Endothelial cell of umbilical vein (primary cell): ENCODE measurements at regions not wholly inside any gene's neighbourhood (a gene's known extent, or its start where the extent isn't known, plus 50 kb on each side); places are given as distances from the start of the nearest gene placed in this dataset.

Experiments
- BruUV-seq: library from RNA; stranded (reverse); fragments of 400-500 nt; replicated peaks from 2 replicates; lab custom pipeline; 2021; lab: Mats Ljungman, UMichigan
- CTCF ChIA-PET: fragments of 300-600, 350-600 bp; sonication (Branson Sonifier 250); formaldehyde crosslinking; loops from one replicate; lab custom pipeline; 2021; ENCODE audit warnings: antibody characterized with exemption, inconsistent platforms; lab: Charles Lee
- POLR2A ChIA-PET: fragments of 300-600, 350-600 bp; sonication (Branson Sonifier 250); formaldehyde crosslinking; loops from one replicate; lab custom pipeline; 2021; ENCODE audit warnings: antibody characterized with exemption, inconsistent platforms; lab: Charles Lee
- DNase-seq: peaks from one replicate; pipeline ENCODE4 v3.0.0-alpha.2; 2011; ENCODE audit warnings: low read depth, low spot score
- FAIRE-seq: peaks from 2 replicates; lab custom pipeline; 2011; peaks lifted over from hg19 to GRCh38; lab: Jason Lieb, UNC
- H2AFZ ChIP-seq: 2 replicates; pipeline ENCODE4 v1.6.0; 2012; ENCODE audit warnings: low read depth, low read length, control low read depth, inconsistent platforms
- H3K27ac ChIP-seq: 2 replicates; pipeline ENCODE4 v1.5.1; 2011; ENCODE audit warnings: low read depth, mild to moderate bottlenecking, control low read depth, low read length, moderate library complexity; ENCODE audit not compliant: insufficient read depth
- H3K27me3 ChIP-seq, 2 experiments: 2 replicates each; pipeline versions ENCODE4 v1.6.0 to v1.6.1; 2011; ENCODE audit warnings: low read length in 2 of 2, mixed read lengths in 1 of 2; ENCODE audit not compliant: control insufficient read depth in 2 of 2, insufficient read depth in 2 of 2
- H3K36me3 ChIP-seq, 2 experiments: 2 replicates in 1 of 2; 3 replicates in 1 of 2; pipeline ENCODE4 v1.5.1; 2011; ENCODE audit warnings: low read length in 2 of 2, mild to moderate bottlenecking in 1 of 2, moderate library complexity in 1 of 2; ENCODE audit not compliant: control insufficient read depth in 2 of 2, insufficient read depth in 2 of 2; ENCODE audit errors: extremely low read depth in 1 of 2
- H3K4me1 ChIP-seq: 3 replicates; pipeline ENCODE4 v1.5.1; 2011; ENCODE audit warnings: mild to moderate bottlenecking, low read length; ENCODE audit not compliant: control insufficient read depth, insufficient read depth; ENCODE audit errors: extremely low read depth
- H3K4me2 ChIP-seq: 2 replicates; pipeline ENCODE4 v1.6.1; 2011; ENCODE audit warnings: low read length, control low read depth, mixed read lengths; ENCODE audit not compliant: insufficient read depth
- H3K4me3 ChIP-seq, 3 experiments: fragments of 200-600 bp in 1 of 3; sonication (generic), shearing (Covaris generic) in 1 of 3; replicated peaks in 1 of 3; 2 replicates each; pipeline ENCODE4 v1.5.1; 2011 to 2016; ENCODE audit warnings: control low read depth in 3 of 3, low read length in 3 of 3, mild to moderate bottlenecking in 2 of 3, inconsistent platforms in 1 of 3, low read depth in 1 of 3, moderate library complexity in 1 of 3; ENCODE audit not compliant: insufficient read depth in 1 of 3
- H3K79me2 ChIP-seq: 2 replicates; pipeline ENCODE4 v1.6.0; 2012; ENCODE audit warnings: low read length, inconsistent platforms; ENCODE audit not compliant: control insufficient read depth, insufficient read depth
- H3K9ac ChIP-seq: replicated peaks from 2 replicates; pipeline ENCODE3; 2011; ENCODE audit warnings: low read length, control low read depth; ENCODE audit not compliant: insufficient read depth; ENCODE audit errors: extremely low read depth
- H3K9me1 ChIP-seq: replicated peaks from 3 replicates; pipeline ENCODE4 v1.6.0; 2011; ENCODE audit warnings: mild to moderate bottlenecking, low read length; ENCODE audit not compliant: control insufficient read depth, insufficient read depth; ENCODE audit errors: extremely low read depth
- H3K9me3 ChIP-seq: replicated peaks from 2 replicates; pipeline ENCODE4 v1.5.1; 2012; ENCODE audit warnings: low read length, inconsistent platforms; ENCODE audit not compliant: control insufficient read depth, insufficient read depth
- H4K20me1 ChIP-seq: replicated peaks from 2 replicates; pipeline ENCODE3; 2011; ENCODE audit warnings: mild to moderate bottlenecking, low read length; ENCODE audit not compliant: control insufficient read depth, insufficient read depth; ENCODE audit errors: extremely low read depth
- EZH2 ChIP-seq: IDR thresholded peaks from 2 replicates; pipeline ENCODE4 v1.6.1; 2012; ENCODE audit warnings: borderline replicate concordance, low read depth, mild to moderate bottlenecking, moderate library complexity, low read length, inconsistent platforms; ENCODE audit not compliant: severe bottlenecking
- FOS ChIP-seq: IDR thresholded peaks from 2 replicates; pipeline ENCODE4 v1.6.1; 2011; ENCODE audit warnings: mild to moderate bottlenecking, low read length, moderate library complexity, borderline replicate concordance; ENCODE audit not compliant: insufficient read depth
- GATA2 ChIP-seq: IDR thresholded peaks from 2 replicates; pipeline ENCODE4 v1.7.0; 2011; ENCODE audit warnings: low read depth, mild to moderate bottlenecking, moderate library complexity, mixed read lengths, low read length; ENCODE audit not compliant: insufficient read length, insufficient read depth
- JUN ChIP-seq: IDR thresholded peaks from 2 replicates; pipeline ENCODE4 v1.6.1; 2011; ENCODE audit warnings: borderline replicate concordance, low read depth; ENCODE audit not compliant: insufficient read length, insufficient read depth
- MYC ChIP-seq: IDR thresholded peaks from one replicate; pipeline ENCODE4 v1.6.1; 2011; ENCODE audit warnings: mild to moderate bottlenecking, low read depth, low read length
- POLR2A ChIP-seq: IDR thresholded peaks from 2 replicates; pipeline ENCODE4 v1.6.1; 2012; ENCODE audit warnings: low read depth, mild to moderate bottlenecking, control low read depth, low read length
- POLR2AphosphoS5 ChIP-seq: IDR thresholded peaks from 2 replicates; pipeline ENCODE4 v1.6.1; 2012; ENCODE audit warnings: low read depth, mild to moderate bottlenecking, control low read depth, low read length, moderate library complexity; ENCODE audit not compliant: insufficient read depth
- dilution Hi-C: fragments of 300-500 bp; cut with MboI; formaldehyde crosslinking; loops from one replicate; pipeline ENCODE4 v1.15.0; 2019; ENCODE audit warnings: low sequenced_read_pairs; ENCODE audit not compliant: extremely low pct_ligation_motif_present
- intact Hi-C: fragments of 100-400 bp; cut with micrococcal nuclease; formaldehyde crosslinking; loops from one replicate; pipeline ENCODE4 v1.10.0; 2022
- TF ChIP-seq, protein P1 (sequence below), 2 donors: IDR thresholded peaks; 1 replicate in 1 of 2; 2 replicates in 1 of 2; pipeline ENCODE4 v1.5.1; 2011; ENCODE audit warnings: low read length in 2 of 2, mild to moderate bottlenecking in 2 of 2, moderate library complexity in 2 of 2, control low read depth in 1 of 2, inconsistent platforms in 1 of 2, low read depth in 1 of 2; ENCODE audit not compliant: insufficient read depth in 1 of 2; ENCODE audit errors: extremely low read depth in 1 of 2
- TF ChIP-seq, protein P2 (sequence below): IDR thresholded peaks from 2 replicates; pipeline ENCODE4 v1.6.1; 2011; ENCODE audit not compliant: insufficient read depth, insufficient read length

DNA sequence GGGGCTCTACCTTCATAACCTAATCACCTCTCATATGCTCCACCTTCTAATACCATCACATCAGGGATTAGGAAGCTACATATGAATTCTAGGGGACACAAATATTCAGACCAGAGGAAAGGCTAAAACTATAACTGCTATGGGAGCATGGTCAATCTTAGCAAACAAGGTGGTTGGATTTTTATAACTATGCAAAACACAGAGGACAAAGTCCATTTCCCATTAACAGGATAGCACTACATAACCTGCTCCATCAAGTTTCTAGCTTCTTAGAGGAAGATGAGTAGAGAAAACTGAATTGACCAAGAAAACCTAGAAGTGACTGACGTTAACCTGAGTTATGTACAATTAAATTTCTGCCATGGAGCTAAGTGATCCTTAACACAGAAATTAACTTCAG is 398.6 kb downstream of the TBL1XR1 start:
- BruUV-seq, result no TSS peak
- no peak overlapping the region for H3K27ac ChIP-seq
- ChIA-PET POLR2A (no interaction called here), CTCF (interaction anchor here (0.8 to 1.4 kb wide), 2 partner anchors 24 to 73 kb away, joined by 3 read pairs; no protein-coding TSS in a partner anchor)
- dilution Hi-C loops, result no loop called here
- intact Hi-C loops, result no loop called here
- peaks cover 0 to 2% of the 10 kb centered on the region in 2 experiments for H3K27me3 ChIP-seq
- no peaks in the 10 kb centered on the region for H3K79me2 ChIP-seq
- no peak overlapping the region for H3K4me2 ChIP-seq
- no peaks in the 10 kb centered on the region for H3K9me1 ChIP-seq
- H3K36me3 ChIP-seq, result no peaks in the 10 kb centered on the region
- DNase-seq, result no peak
- H3K4me3 ChIP-seq, result no peak overlapping the region
- no peaks in the 10 kb centered on the region for H4K20me1 ChIP-seq
- TF ChIP-seq JUN (no peak), EZH2 (no peak), MYC (no peak), FOS (no peak), GATA2 (no peak), POLR2A (no peak), POLR2AphosphoS5 (no peak)
- TF ChIP-seq, protein P1, sequence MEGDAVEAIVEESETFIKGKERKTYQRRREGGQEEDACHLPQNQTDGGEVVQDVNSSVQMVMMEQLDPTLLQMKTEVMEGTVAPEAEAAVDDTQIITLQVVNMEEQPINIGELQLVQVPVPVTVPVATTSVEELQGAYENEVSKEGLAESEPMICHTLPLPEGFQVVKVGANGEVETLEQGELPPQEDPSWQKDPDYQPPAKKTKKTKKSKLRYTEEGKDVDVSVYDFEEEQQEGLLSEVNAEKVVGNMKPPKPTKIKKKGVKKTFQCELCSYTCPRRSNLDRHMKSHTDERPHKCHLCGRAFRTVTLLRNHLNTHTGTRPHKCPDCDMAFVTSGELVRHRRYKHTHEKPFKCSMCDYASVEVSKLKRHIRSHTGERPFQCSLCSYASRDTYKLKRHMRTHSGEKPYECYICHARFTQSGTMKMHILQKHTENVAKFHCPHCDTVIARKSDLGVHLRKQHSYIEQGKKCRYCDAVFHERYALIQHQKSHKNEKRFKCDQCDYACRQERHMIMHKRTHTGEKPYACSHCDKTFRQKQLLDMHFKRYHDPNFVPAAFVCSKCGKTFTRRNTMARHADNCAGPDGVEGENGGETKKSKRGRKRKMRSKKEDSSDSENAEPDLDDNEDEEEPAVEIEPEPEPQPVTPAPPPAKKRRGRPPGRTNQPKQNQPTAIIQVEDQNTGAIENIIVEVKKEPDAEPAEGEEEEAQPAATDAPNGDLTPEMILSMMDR (IDR thresholded peaks at IDR 0.05; ENCODE audit: extremely low read depth in 1 of 2, insufficient read depth in 1 of 2, low read depth in 1 of 2, low read length in 2 of 2), result no peak
- TF ChIP-seq, protein P2, sequence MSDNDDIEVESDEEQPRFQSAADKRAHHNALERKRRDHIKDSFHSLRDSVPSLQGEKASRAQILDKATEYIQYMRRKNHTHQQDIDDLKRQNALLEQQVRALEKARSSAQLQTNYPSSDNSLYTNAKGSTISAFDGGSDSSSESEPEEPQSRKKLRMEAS, result no peak
- no peaks in the 10 kb centered on the region for H3K9me3 ChIP-seq
- H3K9ac ChIP-seq, result no peak overlapping the region
- H3K4me1 ChIP-seq, result no peaks in the 10 kb centered on the region
- no peak overlapping the region for H2AFZ ChIP-seq
- FAIRE-seq, result no peak
